Small intestine (tissue), 7 donors: ENCODE measurements at regions not wholly inside any gene's neighbourhood (a gene's known extent, or its start where the extent isn't known, plus 50 kb on each side); places are given as distances from the start of the nearest gene placed in this dataset.
"Not testable (repeated sequence)": the region's sequence is repeated elsewhere in the genome, so short reads cannot be mapped to it uniquely, and the experiment has no call there.

Source experiments
- DNase-seq, 2 donors: peaks; one replicate each; pipeline versions ENCODE4 v3.0.0 to v3.0.0-alpha.2; 2013
- FAIRE-seq: peaks from 2 replicates; lab custom pipeline; 2012; peaks lifted over from hg19 to GRCh38; lab: Jason Lieb, UNC
- H3K27ac ChIP-seq, 3 donors: one replicate each; pipeline ENCODE4 v1.5.1; 2013; ENCODE audit warnings: low read length in 2 of 3, mild to moderate bottlenecking in 2 of 3, control low read depth in 1 of 3, inconsistent platforms in 1 of 3, low read depth in 1 of 3, moderate library complexity in 1 of 3
- H3K27me3 ChIP-seq, 3 donors: one replicate each; pipeline ENCODE4 v1.6.1; 2013; ENCODE audit warnings: low read length in 3 of 3, inconsistent platforms in 1 of 3; ENCODE audit not compliant: control insufficient read depth in 3 of 3, insufficient read depth in 3 of 3
- H3K36me3 ChIP-seq, 3 donors: one replicate each; pipeline ENCODE4 v1.6.1; 2013; ENCODE audit warnings: low read length in 3 of 3, inconsistent platforms in 1 of 3, low read depth in 1 of 3, mild to moderate bottlenecking in 1 of 3, moderate library complexity in 1 of 3; ENCODE audit not compliant: control insufficient read depth in 3 of 3, insufficient read depth in 2 of 3
- H3K4me1 ChIP-seq, 3 donors: one replicate each; pipeline ENCODE4 v1.6.1; 2013; ENCODE audit warnings: low read length in 2 of 3, inconsistent platforms in 1 of 3, low read depth in 1 of 3, mild to moderate bottlenecking in 1 of 3, moderate library complexity in 1 of 3; ENCODE audit not compliant: control insufficient read depth in 3 of 3, insufficient read depth in 2 of 3
- H3K4me3 ChIP-seq, 3 donors: one replicate each; pipeline ENCODE4 v1.5.1; 2013; ENCODE audit warnings: low read length in 3 of 3, control low read depth in 1 of 3, inconsistent platforms in 1 of 3, low read depth in 1 of 3, mild to moderate bottlenecking in 1 of 3, moderate library complexity in 1 of 3
- H3K9me3 ChIP-seq, 2 donors: one replicate each; pipeline ENCODE4 v1.6.1; 2013; ENCODE audit warnings: low read depth in 1 of 2, low read length in 1 of 2; ENCODE audit not compliant: control insufficient read depth in 2 of 2, insufficient read depth in 1 of 2
- WGBS, 3 donors: extraction: QIAGEN DNeasy Blood & Tissue Kit; methylation state at CpG; one replicate each; pipeline ENCODE4 v1.1.7; 2013; 5-methylcytosine and 5-hydroxymethylcytosine counted together
- donor health status: healthy with polysubstance abuse.
- donor health status: control.
- donor health status: control.
- donor health status: Bipolar disorder and iron deficiency.
- donor health status: healthy.

- WGBS, 3 donors: 70 to 76% (median 71%) methylated on average over 10 of the region's 10 CpGs
- no peaks in the 10 kb centered on the region for H3K27me3 ChIP-seq
- no peaks in the 10 kb centered on the region for H3K9me3 ChIP-seq
- no peaks in the 10 kb centered on the region for H3K36me3 ChIP-seq
- no peaks in the 10 kb centered on the region for H3K4me1 ChIP-seq
- no peak overlapping the region for H3K4me3 ChIP-seq
- FAIRE-seq (no peak), DNase-seq (no peak)
- no peak overlapping the region for H3K27ac ChIP-seq
These were observed 164.6 kb upstream of the KCNJ6 start for GRCh38 chr21:38080888-38081287.

- Histone ChIP-seq H3K27me3 (no peaks in the 10 kb centered on the region), H3K27ac (no peak overlapping the region), H3K36me3 (no peaks in the 10 kb centered on the region), H3K9me3 (no peaks in the 10 kb centered on the region), H3K4me1 (no peaks in the 10 kb centered on the region), H3K4me3 (no peak overlapping the region)
- 86 to 91% (median 87%) methylated on average over 9 of the region's 9 CpGs for WGBS, 3 donors
- no peak for DNase-seq
- FAIRE-seq: no peak
These were observed 165.5 kb upstream of the KCNJ6 start for GRCh38 chr21:38081708-38082107.

- Histone ChIP-seq H3K27me3 (no peaks in the 10 kb centered on the region), H3K27ac (no peak overlapping the region), H3K4me3 (no peak overlapping the region), H3K4me1 (no peaks in the 10 kb centered on the region), H3K9me3 (no peaks in the 10 kb centered on the region), H3K36me3 (no peaks in the 10 kb centered on the region)
- no peak for FAIRE-seq
- 62 to 80% (median 66%) methylated on average over 4 of the region's 4 CpGs for WGBS, 3 donors
- DNase-seq: no peak
These were observed 166.8 kb upstream of the KCNJ6 start for GRCh38 chr21:38082936-38083485.

DNA sequence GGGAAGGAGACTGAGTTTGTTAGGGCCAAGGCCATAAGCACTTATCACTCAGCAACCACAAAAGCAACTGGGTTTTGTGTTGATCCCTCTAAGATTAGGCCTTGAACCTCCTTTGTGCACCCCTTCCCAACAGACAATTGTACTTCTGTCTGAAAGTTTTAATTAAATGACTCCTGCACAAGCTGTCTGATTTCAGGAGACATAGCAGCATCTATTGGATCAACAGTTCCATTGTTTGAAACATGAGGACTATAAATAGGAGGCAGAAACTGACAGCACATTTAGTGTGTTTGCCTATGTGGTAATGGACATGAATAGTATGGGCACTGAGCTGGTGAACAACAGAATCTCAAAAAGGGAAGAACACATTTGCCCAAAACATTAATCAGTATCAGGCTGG, 167.3 kb upstream of the KCNJ6 start:
- H3K27me3 ChIP-seq: no peaks in the 10 kb centered on the region
- H3K4me3 ChIP-seq: no peak overlapping the region
- no peaks in the 10 kb centered on the region for H3K4me1 ChIP-seq
- H3K27ac ChIP-seq: no peak overlapping the region
- H3K36me3 ChIP-seq: no peaks in the 10 kb centered on the region
- FAIRE-seq (no peak), DNase-seq (no peak)
- no peaks in the 10 kb centered on the region for H3K9me3 ChIP-seq

GRCh38 chr21:38086580-38086979, 170.2 kb upstream of the KCNJ15 start:
- H3K9me3 ChIP-seq: no peaks in the 10 kb centered on the region
- H3K4me1 ChIP-seq: no peaks in the 10 kb centered on the region
- H3K36me3 ChIP-seq: no peaks in the 10 kb centered on the region
- no peak overlapping the region for H3K27ac ChIP-seq
- H3K4me3 ChIP-seq: no peak overlapping the region
- FAIRE-seq (no peak), DNase-seq (no peak)
- 93 to 97% (median 97%) methylated on average over 1 of the region's 1 CpG for WGBS, 3 donors
- H3K27me3 ChIP-seq: no peaks in the 10 kb centered on the region

DNA sequence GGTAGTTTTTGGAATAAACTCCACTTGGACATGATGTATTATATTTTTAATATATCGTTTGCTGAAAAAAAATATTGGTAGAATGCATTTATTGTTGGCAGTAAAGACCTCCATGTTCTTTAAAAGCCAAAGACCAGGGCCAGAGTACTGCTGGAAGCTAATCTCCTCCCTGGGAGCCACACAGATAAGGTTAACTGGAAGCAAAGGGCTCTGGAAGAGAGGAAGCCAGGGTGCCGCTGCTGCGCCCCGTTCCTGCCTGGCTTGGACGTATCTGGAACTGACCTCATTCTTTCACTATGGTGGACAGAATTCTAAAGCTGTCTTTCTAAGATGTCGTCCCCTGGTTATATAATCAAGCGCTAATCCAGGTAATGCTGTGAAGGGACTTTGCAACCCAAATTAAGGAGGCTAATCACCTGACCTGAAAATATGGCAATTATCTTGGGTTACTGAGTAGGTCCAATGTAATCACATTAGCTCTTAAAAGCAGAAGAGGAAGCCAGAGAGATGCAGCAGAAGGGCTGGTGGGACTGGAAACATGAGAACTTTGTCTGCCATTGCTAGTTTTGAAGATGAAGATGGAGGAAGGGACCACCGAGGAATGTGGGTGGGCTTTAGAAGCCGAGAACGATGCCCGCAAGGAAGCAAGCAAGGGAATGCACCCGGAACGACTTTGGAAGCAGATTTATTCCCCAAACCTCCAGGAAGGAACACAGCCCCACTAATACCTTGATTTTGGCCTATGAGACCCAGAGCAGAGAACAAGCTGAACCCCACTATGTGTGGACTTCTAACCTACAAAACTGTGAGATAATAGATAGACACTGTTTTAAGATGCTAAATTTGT, 167.7 kb upstream of the KCNJ15 start:
- Histone ChIP-seq H3K9me3 (no peaks in the 10 kb centered on the region), H3K4me3 (no peak overlapping the region), H3K27me3 (no peaks in the 10 kb centered on the region), H3K27ac (no peak overlapping the region), H3K36me3 (no peaks in the 10 kb centered on the region), H3K4me1 (no peaks in the 10 kb centered on the region)
- DNase-seq: no peak
- no peak for FAIRE-seq
- WGBS, 3 donors: 90% methylated on average over 13 of the region's 13 CpGs

GRCh38 chr21:38089763-38090046, 167.1 kb upstream of the KCNJ15 start:
- Histone ChIP-seq H3K27ac (no peak overlapping the region), H3K27me3 (no peaks in the 10 kb centered on the region), H3K4me1 (no peaks in the 10 kb centered on the region), H3K9me3 (no peaks in the 10 kb centered on the region), H3K4me3 (no peak overlapping the region), H3K36me3 (no peaks in the 10 kb centered on the region)
- WGBS, 3 donors: 29 to 56% (median 31%) methylated on average over 6 of the region's 6 CpGs
- DNase-seq (no peak), FAIRE-seq (no peak)

DNA sequence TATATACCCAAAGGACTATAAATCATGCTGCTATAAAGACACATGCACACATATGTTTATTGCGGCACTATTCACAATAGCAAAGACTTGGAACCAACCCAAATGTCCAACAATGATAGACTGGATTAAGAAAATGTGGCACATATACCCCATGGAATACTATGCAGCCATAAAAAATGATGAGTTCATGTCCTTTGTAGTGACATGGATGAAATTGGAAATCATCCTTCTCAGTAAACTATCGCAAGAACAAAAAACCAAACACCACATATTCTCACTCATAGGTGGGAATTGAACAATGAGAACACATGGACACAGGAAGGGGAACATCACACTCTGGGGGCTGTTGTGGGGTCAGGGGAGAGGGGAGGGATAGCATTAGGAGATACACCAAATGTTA, 165.7 kb upstream of the KCNJ15 start:
- 88 to 100% (median 94%) methylated on average over 1 of the region's 2 CpGs for WGBS, 3 donors
- H3K27ac ChIP-seq, H3K9me3 ChIP-seq, H3K27me3 ChIP-seq, FAIRE-seq, H3K4me1 ChIP-seq, DNase-seq, H3K4me3 ChIP-seq, H3K36me3 ChIP-seq: not testable (repeated sequence)

GRCh38 chr21:38092051-38092450, 164.7 kb upstream of the KCNJ15 start:
- no peaks in the 10 kb centered on the region for H3K4me1 ChIP-seq
- DNase-seq: no peak
- no peak overlapping the region for H3K27ac ChIP-seq
- H3K4me3 ChIP-seq: no peak overlapping the region
- no peaks in the 10 kb centered on the region for H3K36me3 ChIP-seq
- WGBS, 3 donors: 56 to 63% (median 61%) methylated on average over 6 of the region's 6 CpGs
- peaks cover 0 to 3% (median 0%) of the 10 kb centered on the region in 3 donors for H3K27me3 ChIP-seq
- H3K9me3 ChIP-seq: no peaks in the 10 kb centered on the region
- no peak for FAIRE-seq
